Brain microvascular endothelial cell (primary cell): ENCODE measurements at regions not wholly inside any gene's neighbourhood (a gene's known extent, or its start where the extent isn't known, plus 50 kb on each side); places are given as distances from the start of the nearest gene placed in this dataset.

Experiments used
- DNase-seq: peaks from one replicate; pipeline ENCODE4 v3.0.0-alpha.2; 2020
- H3K27ac ChIP-seq: fragments of 250-450 bp; sonication (Bioruptor Pico); 2 replicates; pipeline ENCODE4 v1.5.1; 2020; ENCODE audit warnings: mild to moderate bottlenecking, moderate library complexity
- H3K27me3 ChIP-seq: fragments of 250-450 bp; sonication (Bioruptor Pico); replicated peaks from 2 replicates; pipeline ENCODE4 v1.5.1; 2020; ENCODE audit warnings: mild to moderate bottlenecking
- H3K36me3 ChIP-seq: fragments of 250-450 bp; sonication (Bioruptor Pico); replicated peaks from 2 replicates; pipeline ENCODE4 v1.5.1; 2020; ENCODE audit warnings: mild to moderate bottlenecking
- H3K4me3 ChIP-seq: 2 replicates; pipeline ENCODE4 v1.5.1; 2011; ENCODE audit warnings: low read depth, mild to moderate bottlenecking, control low read depth, low read length, moderate library complexity
- in situ Hi-C: cut with HindIII; loops from 2 replicates; pipeline ENCODE4 v1.10.0; 2017; ENCODE audit warnings: low sequenced_read_pairs, low pct_ligation_motif_present
- TF ChIP-seq, protein P1 (sequence below): IDR thresholded peaks from 2 replicates; pipeline ENCODE4 v1.5.1; 2011; ENCODE audit warnings: low read depth, mild to moderate bottlenecking, moderate library complexity, low read length, control low read depth, inconsistent platforms; ENCODE audit errors: missing control alignments

DNA sequence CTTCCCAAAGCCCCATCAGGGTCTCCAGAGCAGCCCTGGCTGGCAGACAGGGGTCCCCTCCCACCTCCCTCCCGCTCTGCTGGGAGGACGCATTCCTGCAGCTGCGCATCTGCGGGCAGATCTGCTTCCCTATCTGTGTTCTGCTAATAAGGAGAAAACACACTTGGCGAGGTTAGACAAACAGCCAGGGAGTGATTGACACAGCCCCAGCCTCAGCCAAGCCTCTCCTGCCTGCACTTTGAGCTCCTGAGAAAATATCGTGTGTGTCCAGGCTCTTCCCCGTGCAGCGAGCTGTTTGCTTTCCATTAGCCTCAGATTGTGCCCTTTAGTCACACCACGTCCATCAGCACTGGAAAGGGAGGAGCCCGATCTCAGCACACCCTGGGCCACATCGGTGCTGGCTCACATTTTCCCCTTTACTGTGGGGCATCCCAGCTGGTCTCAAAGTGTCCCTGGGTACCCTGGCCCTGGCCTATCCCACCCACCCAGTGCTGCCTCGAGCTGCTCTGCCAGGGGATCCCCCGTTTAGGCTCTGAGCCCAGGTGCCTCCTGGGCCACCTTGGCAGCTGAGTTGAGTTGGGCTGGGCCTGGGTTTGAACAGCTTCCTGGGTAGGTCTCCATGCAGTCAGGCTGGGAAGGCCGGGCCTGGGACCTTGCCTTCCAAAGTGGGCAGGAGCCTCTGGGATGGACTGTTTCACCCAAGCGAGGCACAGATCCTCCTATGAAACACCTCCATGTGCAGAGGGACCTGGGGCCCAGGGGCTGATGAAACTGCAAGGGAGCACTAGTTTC, 61.1 kb downstream of the BARX1 start:
- in situ Hi-C loops = no loop called here
- H3K36me3 ChIP-seq = no peaks in the 10 kb centered on the region
- DNase-seq = no peak
- H3K27me3 ChIP-seq = no peaks in the 10 kb centered on the region
- TF ChIP-seq, protein P1, sequence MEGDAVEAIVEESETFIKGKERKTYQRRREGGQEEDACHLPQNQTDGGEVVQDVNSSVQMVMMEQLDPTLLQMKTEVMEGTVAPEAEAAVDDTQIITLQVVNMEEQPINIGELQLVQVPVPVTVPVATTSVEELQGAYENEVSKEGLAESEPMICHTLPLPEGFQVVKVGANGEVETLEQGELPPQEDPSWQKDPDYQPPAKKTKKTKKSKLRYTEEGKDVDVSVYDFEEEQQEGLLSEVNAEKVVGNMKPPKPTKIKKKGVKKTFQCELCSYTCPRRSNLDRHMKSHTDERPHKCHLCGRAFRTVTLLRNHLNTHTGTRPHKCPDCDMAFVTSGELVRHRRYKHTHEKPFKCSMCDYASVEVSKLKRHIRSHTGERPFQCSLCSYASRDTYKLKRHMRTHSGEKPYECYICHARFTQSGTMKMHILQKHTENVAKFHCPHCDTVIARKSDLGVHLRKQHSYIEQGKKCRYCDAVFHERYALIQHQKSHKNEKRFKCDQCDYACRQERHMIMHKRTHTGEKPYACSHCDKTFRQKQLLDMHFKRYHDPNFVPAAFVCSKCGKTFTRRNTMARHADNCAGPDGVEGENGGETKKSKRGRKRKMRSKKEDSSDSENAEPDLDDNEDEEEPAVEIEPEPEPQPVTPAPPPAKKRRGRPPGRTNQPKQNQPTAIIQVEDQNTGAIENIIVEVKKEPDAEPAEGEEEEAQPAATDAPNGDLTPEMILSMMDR = no peak
- H3K27ac ChIP-seq = no peak overlapping the region
- no peak overlapping the region for H3K4me3 ChIP-seq

DNA sequence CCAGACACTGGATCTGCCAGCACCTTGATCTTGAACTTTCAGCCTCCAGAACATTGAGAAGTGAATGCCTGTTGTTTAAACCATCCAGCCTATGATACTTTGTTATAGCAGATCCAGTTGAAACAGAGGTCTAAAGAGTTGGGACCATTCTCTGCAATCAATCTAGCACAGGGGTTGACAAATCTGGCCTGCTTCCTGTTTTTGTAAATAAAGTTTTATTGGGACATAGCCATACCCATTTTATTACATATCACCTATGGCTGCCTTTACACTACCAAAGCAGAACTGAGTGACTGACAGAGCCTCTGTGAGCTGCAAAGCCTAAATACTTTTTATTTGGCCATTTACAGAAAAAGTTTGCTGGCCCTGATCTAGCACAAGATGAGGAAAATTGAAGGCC, 62.0 kb downstream of the BARX1 start:
- no peak for DNase-seq
- Histone ChIP-seq H3K36me3 (no peaks in the 10 kb centered on the region), H3K27me3 (no peaks in the 10 kb centered on the region), H3K27ac (no peak overlapping the region), H3K4me3 (no peak overlapping the region)
- TF ChIP-seq, protein P1 = no peak
- in situ Hi-C loops = no loop called here

DNA sequence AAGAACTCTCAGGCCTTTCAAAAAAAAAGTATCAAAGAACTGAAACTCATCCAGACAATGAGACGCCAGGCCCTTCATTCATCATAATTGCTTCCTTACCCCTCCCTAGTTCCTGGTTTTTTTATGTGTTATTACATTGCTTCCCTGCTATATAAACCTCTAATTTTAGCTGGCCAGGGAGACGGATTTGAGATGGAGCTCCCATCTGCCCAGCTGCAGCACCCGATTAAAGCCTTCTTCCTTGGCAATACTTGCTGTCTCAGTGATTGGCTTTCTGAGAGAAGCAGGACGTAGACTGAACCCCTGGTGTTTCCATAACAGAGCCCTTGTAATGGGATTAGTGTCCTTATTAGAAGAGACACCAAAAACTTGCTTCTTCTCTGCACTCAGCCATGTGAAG, 62.4 kb downstream of the BARX1 start:
- Histone ChIP-seq H3K4me3 (no peak overlapping the region), H3K36me3 (no peaks in the 10 kb centered on the region), H3K27ac (no peak overlapping the region), H3K27me3 (no peaks in the 10 kb centered on the region)
- in situ Hi-C loops = no loop called here
- TF ChIP-seq, protein P1 = no peak
- DNase-seq = no peak

DNA sequence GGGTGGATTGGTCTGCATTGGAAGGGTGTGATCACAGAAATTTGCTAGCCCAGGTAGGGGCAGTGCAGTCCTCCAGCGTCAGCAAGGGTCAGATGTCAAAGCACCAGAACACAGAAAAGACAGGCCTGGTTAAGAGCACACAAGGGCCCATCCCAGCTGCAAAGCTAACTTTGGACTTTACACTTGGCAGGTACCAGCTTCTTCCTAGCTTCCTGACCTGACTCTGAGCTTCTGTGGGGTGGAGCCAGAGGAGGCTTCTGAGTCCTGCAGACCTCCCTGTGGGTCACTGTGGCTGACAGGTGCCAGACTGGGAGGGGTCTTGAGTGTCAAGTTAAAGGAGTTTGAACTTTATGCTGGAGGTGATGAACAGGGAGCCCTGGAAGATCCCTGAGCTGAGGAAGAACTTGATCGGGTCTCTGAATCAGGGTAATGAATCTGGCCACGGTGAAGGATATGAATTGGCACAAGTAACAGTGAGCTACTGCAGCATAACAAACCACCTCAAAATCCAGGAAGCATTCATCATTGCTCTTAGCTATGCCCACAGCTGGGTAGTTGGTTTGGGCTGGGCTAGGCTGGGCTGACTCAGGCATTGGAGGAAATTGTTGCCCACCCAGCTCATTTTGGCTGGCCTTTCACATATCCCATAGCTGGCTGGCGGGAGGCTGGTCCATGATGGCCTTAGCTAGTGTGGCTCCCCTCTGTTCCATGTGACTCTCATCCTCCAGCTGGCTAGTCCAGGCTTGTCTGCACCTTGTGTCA, 63.4 kb downstream of the BARX1 start:
- in situ Hi-C loops = no loop called here
- H3K36me3 ChIP-seq = no peaks in the 10 kb centered on the region
- no peak for DNase-seq

DNA sequence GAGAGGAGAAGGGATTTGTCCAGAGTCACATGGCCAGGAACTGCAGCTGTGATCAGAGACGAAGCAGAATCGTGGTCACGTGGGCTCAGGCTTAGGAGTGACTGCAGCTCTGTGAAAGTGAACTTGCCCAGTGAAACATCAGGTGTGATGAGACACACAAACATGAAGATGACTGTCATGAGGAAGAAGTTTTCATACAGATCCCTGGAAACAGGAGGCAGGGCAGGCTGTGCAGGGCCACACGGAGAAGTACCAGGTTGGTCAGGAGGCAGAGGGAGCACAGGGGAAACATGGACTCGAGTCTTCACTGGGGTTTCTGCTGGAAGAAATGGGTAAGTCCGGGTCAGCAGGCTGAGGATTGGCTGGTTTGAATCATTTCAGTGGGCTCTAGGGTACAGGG, 64.1 kb downstream of the BARX1 start:
- H3K27me3 ChIP-seq = no peaks in the 10 kb centered on the region
- TF ChIP-seq, protein P1 = no peak
- in situ Hi-C loops = no loop called here

More for the DNA sequence above, 63.4 kb downstream of the BARX1 start:
- no peak overlapping the region for H3K27ac ChIP-seq
- H3K4me3 ChIP-seq = no peak overlapping the region
- TF ChIP-seq, protein P1 = no peak
- no peaks in the 10 kb centered on the region for H3K27me3 ChIP-seq

More for the DNA sequence above, 64.1 kb downstream of the BARX1 start:
- no peak for DNase-seq
- Histone ChIP-seq H3K4me3 (no peak overlapping the region), H3K27ac (no peak overlapping the region), H3K36me3 (no peaks in the 10 kb centered on the region)
